SH-SY5Y (cell line): ENCODE measurements at regions not wholly inside any gene's neighbourhood (a gene's known extent, or its start where the extent isn't known, plus 50 kb on each side); places are given as distances from the start of the nearest gene placed in this dataset.

Source experiments
- GATA2 ChIP-seq: IDR thresholded peaks from 2 replicates; pipeline ENCODE4 v1.6.1; 2011; ENCODE audit warnings: mild to moderate bottlenecking, low read depth, low read length
- GATA3 ChIP-seq: IDR thresholded peaks from 2 replicates; pipeline ENCODE4 v1.6.1; 2011; ENCODE audit warnings: low read depth, mild to moderate bottlenecking, low read length, moderate library complexity

- no peak for TF ChIP-seq GATA2
- no peak for TF ChIP-seq GATA3
These were observed 252.9 kb downstream of the MAT2B start for GRCh38 chr5:163758283-163758711.
